Progenitor cell of endocrine pancreas (in vitro differentiated cells): ENCODE measurements at regions not wholly inside any gene's neighbourhood (a gene's known extent, or its start where the extent isn't known, plus 50 kb on each side); places are given as distances from the start of the nearest gene placed in this dataset.
"Not testable (repeated sequence)": the region's sequence is repeated elsewhere in the genome, so short reads cannot be mapped to it uniquely, and the experiment has no call there.

Experiments
- DNase-seq: peaks from one replicate; pipeline ENCODE4 v3.0.0; 2021; ENCODE audit warnings: low spot score; ENCODE audit not compliant: unreplicated experiment
- H3K27ac Mint-ChIP-seq: 2 replicates; pipeline ENCODE4 v1.8.0; 2021; ENCODE audit warnings: mild to moderate bottlenecking, moderate library complexity, mixed read lengths
- H3K27me3 Mint-ChIP-seq: 2 replicates; pipeline ENCODE4 v1.8.0; 2021; ENCODE audit warnings: mixed read lengths
- H3K36me3 Mint-ChIP-seq: 2 replicates; pipeline ENCODE4 v1.8.0; 2022; ENCODE audit warnings: mixed read lengths; ENCODE audit not compliant: insufficient read depth
- H3K4me1 Mint-ChIP-seq: 2 replicates; pipeline ENCODE4 v1.8.0; 2021; ENCODE audit warnings: low read depth, mixed read lengths
- H3K4me3 Mint-ChIP-seq: 2 replicates; pipeline ENCODE4 v1.8.0; 2021; ENCODE audit warnings: low read depth, mild to moderate bottlenecking, moderate library complexity, mixed read lengths
- H3K9me3 Mint-ChIP-seq: 2 replicates; pipeline ENCODE4 v1.8.0; 2021; ENCODE audit warnings: low read depth, mixed read lengths
- TF ChIP-seq, protein P1 (sequence below): fragments of 200-600 bp; sonication (generic); IDR thresholded peaks from one replicate; pipeline ENCODE4 v1.5.0; 2021; ENCODE audit warnings: antibody characterized with exemption, mild to moderate bottlenecking; ENCODE audit not compliant: unreplicated experiment

- no peak for DNase-seq
- H3K27ac Mint-ChIP-seq: no peak overlapping the region
- no peaks in the 10 kb centered on the region for H3K27me3 Mint-ChIP-seq
- no peak overlapping the region for H3K4me3 Mint-ChIP-seq
- H3K36me3 Mint-ChIP-seq: peaks cover 11% of the 10 kb centered on the region
- no peaks in the 10 kb centered on the region for H3K4me1 Mint-ChIP-seq
- TF ChIP-seq, protein P1, sequence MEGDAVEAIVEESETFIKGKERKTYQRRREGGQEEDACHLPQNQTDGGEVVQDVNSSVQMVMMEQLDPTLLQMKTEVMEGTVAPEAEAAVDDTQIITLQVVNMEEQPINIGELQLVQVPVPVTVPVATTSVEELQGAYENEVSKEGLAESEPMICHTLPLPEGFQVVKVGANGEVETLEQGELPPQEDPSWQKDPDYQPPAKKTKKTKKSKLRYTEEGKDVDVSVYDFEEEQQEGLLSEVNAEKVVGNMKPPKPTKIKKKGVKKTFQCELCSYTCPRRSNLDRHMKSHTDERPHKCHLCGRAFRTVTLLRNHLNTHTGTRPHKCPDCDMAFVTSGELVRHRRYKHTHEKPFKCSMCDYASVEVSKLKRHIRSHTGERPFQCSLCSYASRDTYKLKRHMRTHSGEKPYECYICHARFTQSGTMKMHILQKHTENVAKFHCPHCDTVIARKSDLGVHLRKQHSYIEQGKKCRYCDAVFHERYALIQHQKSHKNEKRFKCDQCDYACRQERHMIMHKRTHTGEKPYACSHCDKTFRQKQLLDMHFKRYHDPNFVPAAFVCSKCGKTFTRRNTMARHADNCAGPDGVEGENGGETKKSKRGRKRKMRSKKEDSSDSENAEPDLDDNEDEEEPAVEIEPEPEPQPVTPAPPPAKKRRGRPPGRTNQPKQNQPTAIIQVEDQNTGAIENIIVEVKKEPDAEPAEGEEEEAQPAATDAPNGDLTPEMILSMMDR: no peak
- peaks cover 6% of the 10 kb centered on the region for H3K9me3 Mint-ChIP-seq
These were observed 1297.2 kb upstream of the LRRTM3 start for GRCh38 chr10:65628493-65629139.

DNA sequence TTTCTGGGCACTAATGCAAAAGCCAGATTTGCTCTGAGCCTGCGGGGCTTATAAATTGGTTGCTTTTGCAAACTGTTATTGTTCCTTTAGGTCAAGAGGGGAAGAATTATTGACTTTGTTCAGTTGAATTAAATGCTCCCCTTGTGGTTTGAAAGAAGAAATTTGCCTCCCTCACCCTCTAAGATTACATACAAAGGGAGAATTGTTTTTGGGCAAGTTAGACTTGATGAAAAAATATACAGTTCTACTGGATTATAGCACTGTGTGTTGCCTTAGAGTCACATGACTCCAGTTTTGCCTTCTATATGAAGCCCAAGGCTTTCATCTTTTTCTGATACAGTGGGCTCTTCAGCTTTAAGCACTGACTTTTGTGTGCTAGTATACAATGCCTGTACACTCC lies 1265.8 kb upstream of the LRRTM3 start:
- Mint-ChIP-seq H3K27ac (no peak overlapping the region), H3K36me3 (peaks cover 11% of the 10 kb centered on the region), H3K4me3 (no peak overlapping the region), H3K27me3 (no peaks in the 10 kb centered on the region), H3K9me3 (peaks cover 30% of the 10 kb centered on the region), H3K4me1 (peaks cover 9% of the 10 kb centered on the region)
- TF ChIP-seq, protein P1: no peak
- DNase-seq: no peak

- Mint-ChIP-seq H3K27ac (no peak overlapping the region), H3K27me3 (no peaks in the 10 kb centered on the region)
These were observed 1255.7 kb upstream of the LRRTM3 start for GRCh38 chr10:65670087-65670486.

GRCh38 chr10:65670596-65670995 lies 1255.2 kb upstream of the LRRTM3 start:
- H3K36me3 Mint-ChIP-seq: peaks cover 13% of the 10 kb centered on the region
- H3K27ac Mint-ChIP-seq, DNase-seq, H3K4me1 Mint-ChIP-seq, H3K27me3 Mint-ChIP-seq, H3K4me3 Mint-ChIP-seq: not testable (repeated sequence)
- peaks cover 15% of the 10 kb centered on the region for H3K9me3 Mint-ChIP-seq

More at GRCh38 chr10:65670087-65670486, 1255.7 kb upstream of the LRRTM3 start:
- DNase-seq: no peak
- Mint-ChIP-seq H3K36me3 (peaks cover 15% of the 10 kb centered on the region), H3K4me1 (peaks cover 2% of the 10 kb centered on the region), H3K9me3 (peaks cover 15% of the 10 kb centered on the region), H3K4me3 (no peak overlapping the region)
- TF ChIP-seq, protein P1: no peak

- peaks cover 19% of the 10 kb centered on the region for H3K9me3 Mint-ChIP-seq
- DNase-seq: no peak
- TF ChIP-seq, protein P1: no peak
- H3K27me3 Mint-ChIP-seq: no peaks in the 10 kb centered on the region
- H3K4me1 Mint-ChIP-seq: peaks cover 3% of the 10 kb centered on the region
- H3K27ac Mint-ChIP-seq: peak overlapping the region; percentile 42
- H3K4me3 Mint-ChIP-seq: no peak overlapping the region
- H3K36me3 Mint-ChIP-seq: peaks cover 14% of the 10 kb centered on the region
These were observed 1250.6 kb upstream of the LRRTM3 start for GRCh38 chr10:65675236-65675635.

GRCh38 chr10:65684896-65685295 lies 1240.9 kb upstream of the LRRTM3 start:
- H3K9me3 Mint-ChIP-seq: no peaks in the 10 kb centered on the region
- TF ChIP-seq, protein P1: no peak
- no peak overlapping the region for H3K4me3 Mint-ChIP-seq
- H3K27me3 Mint-ChIP-seq: no peaks in the 10 kb centered on the region
- H3K4me1 Mint-ChIP-seq: peaks cover 8% of the 10 kb centered on the region
- DNase-seq: no peak
- H3K27ac Mint-ChIP-seq: no peak overlapping the region
- H3K36me3 Mint-ChIP-seq: no peaks in the 10 kb centered on the region
